MCF 10A (cell line): ENCODE measurements at regions not wholly inside any gene's neighbourhood (a gene's known extent, or its start where the extent isn't known, plus 50 kb on each side); places are given as distances from the start of the nearest gene placed in this dataset.

ENCODE experiments used
- BruUV-seq: library from RNA; stranded (reverse); fragments of 400-500 nt; replicated peaks from 2 replicates; lab custom pipeline; 2021; lab: Mats Ljungman, UMichigan
- CTCF ChIA-PET: fragments of 300-600 bp; sonication (Branson Sonifier 250); formaldehyde crosslinking; extraction: SDS; loops from one replicate; lab custom pipeline; 2021; ENCODE audit warnings: antibody characterized with exemption, inconsistent platforms; lab: Yijun Ruan, JAX
- POLR2A ChIA-PET: fragments of 300-600, 350-650 bp; sonication (Branson Sonifier 250); formaldehyde crosslinking; extraction: SDS; loops from one replicate; lab custom pipeline; 2020; ENCODE audit warnings: antibody characterized with exemption, inconsistent platforms; lab: Yijun Ruan, JAX
- DNase-seq: peaks from one replicate; pipeline ENCODE4 v3.0.0-alpha.2; 2018; ENCODE audit not compliant: unreplicated experiment
- H3K27ac Mint-ChIP-seq: one replicate; pipeline ENCODE4 v1.8.0; 2022; ENCODE audit warnings: mild to moderate bottlenecking, low read depth, mixed read lengths; ENCODE audit not compliant: unreplicated experiment
- H3K27me3 Mint-ChIP-seq: one replicate; pipeline ENCODE4 v1.8.0; 2022; ENCODE audit warnings: mixed read lengths; ENCODE audit not compliant: insufficient read depth, unreplicated experiment
- H3K36me3 Mint-ChIP-seq: one replicate; pipeline ENCODE4 v1.8.0; 2022; ENCODE audit warnings: mild to moderate bottlenecking, moderate library complexity, mixed read lengths; ENCODE audit not compliant: insufficient read depth, unreplicated experiment
- H3K4me1 Mint-ChIP-seq: one replicate; pipeline ENCODE4 v1.8.0; 2022; ENCODE audit warnings: mixed read lengths; ENCODE audit not compliant: insufficient read depth, unreplicated experiment
- H3K4me3 Mint-ChIP-seq: one replicate; pipeline ENCODE4 v1.8.0; 2022; ENCODE audit warnings: mild to moderate bottlenecking, moderate library complexity, mixed read lengths; ENCODE audit not compliant: unreplicated experiment
- H3K9me3 Mint-ChIP-seq: one replicate; pipeline ENCODE4 v1.8.0; 2022; ENCODE audit warnings: mixed read lengths; ENCODE audit not compliant: unreplicated experiment
- CTCF ChIP-seq: fragments of 200-600 bp; IDR thresholded peaks from one replicate; pipeline ENCODE4 v1.8.0; 2022; ENCODE audit warnings: antibody characterized with exemption, mild to moderate bottlenecking; ENCODE audit not compliant: unreplicated experiment
- intact Hi-C: fragments of 100-400 bp; cut with micrococcal nuclease; formaldehyde crosslinking; loops from 2 replicates; pipeline ENCODE4 v1.14.1; 2022

- Mint-ChIP-seq H3K4me1 (no peaks in the 10 kb centered on the region), H3K27ac (no peak overlapping the region), H3K9me3 (peaks cover 9% of the 10 kb centered on the region), H3K27me3 (no peaks in the 10 kb centered on the region), H3K4me3 (no peak overlapping the region), H3K36me3 (no peaks in the 10 kb centered on the region)
- BruUV-seq = no TSS peak
- DNase-seq = no peak
- no peak for TF ChIP-seq CTCF
- ChIA-PET POLR2A (interaction anchor here (1.1 kb wide), 1 partner anchor 9 kb away, joined by 3 read pairs; no protein-coding TSS in a partner anchor), CTCF (no interaction called here)
- intact Hi-C loops = no loop called here
Measured at GRCh38 chr14:98551028-98551427, 721.0 kb downstream of the BCL11B start.

GRCh38 chr14:98555440-98555839 is 716.6 kb downstream of the BCL11B start:
- TF ChIP-seq CTCF = no peak
- CTCF ChIA-PET = no interaction called here
- no peak for DNase-seq
- intact Hi-C loops = no loop called here
- Mint-ChIP-seq H3K27ac (no peak overlapping the region), H3K4me1 (no peaks in the 10 kb centered on the region), H3K4me3 (no peak overlapping the region), H3K36me3 (no peaks in the 10 kb centered on the region), H3K9me3 (peaks cover 12% of the 10 kb centered on the region), H3K27me3 (no peaks in the 10 kb centered on the region)
- POLR2A ChIA-PET = interaction anchor here (0.6 kb wide), 1 partner anchor 41 kb away, joined by 3 read pairs; no protein-coding TSS in a partner anchor
- no TSS peak for BruUV-seq

GRCh38 chr14:98564006-98564405 is 708.0 kb downstream of the BCL11B start:
- no TSS peak for BruUV-seq
- TF ChIP-seq CTCF = no peak
- DNase-seq = no peak
- H3K4me1 Mint-ChIP-seq = no peaks in the 10 kb centered on the region
- no peak overlapping the region for H3K27ac Mint-ChIP-seq
- H3K27me3 Mint-ChIP-seq = no peaks in the 10 kb centered on the region
- H3K36me3 Mint-ChIP-seq = no peaks in the 10 kb centered on the region
- no peaks in the 10 kb centered on the region for H3K9me3 Mint-ChIP-seq
- POLR2A ChIA-PET = no interaction called here
- no peak overlapping the region for H3K4me3 Mint-ChIP-seq
- intact Hi-C loops = no loop called here
- CTCF ChIA-PET = no interaction called here

GRCh38 chr14:98564541-98564940 is 707.5 kb downstream of the BCL11B start:
- no peak overlapping the region for H3K4me3 Mint-ChIP-seq
- intact Hi-C loops = no loop called here
- BruUV-seq = no TSS peak
- H3K4me1 Mint-ChIP-seq = no peaks in the 10 kb centered on the region
- no peaks in the 10 kb centered on the region for H3K36me3 Mint-ChIP-seq
- no peak for DNase-seq
- H3K9me3 Mint-ChIP-seq = no peaks in the 10 kb centered on the region
- no peaks in the 10 kb centered on the region for H3K27me3 Mint-ChIP-seq
- no peak overlapping the region for H3K27ac Mint-ChIP-seq
- CTCF ChIA-PET = interaction anchor here (1.3 kb wide), 1 partner anchor 82 kb away, joined by 4 read pairs; no protein-coding TSS in a partner anchor
- TF ChIP-seq CTCF = no peak
- POLR2A ChIA-PET = interaction anchor here (0.6 kb wide), 1 partner anchor 159 kb away, joined by 3 read pairs; no protein-coding TSS in a partner anchor
